ENCODE measurements at regions not wholly inside any gene's neighbourhood (a gene's known extent, or its start where the extent isn't known, plus 50 kb on each side); places are given as distances from the start of the nearest gene placed in this dataset.

- H3K4me3 ChIP-seq (ENCODE audit: low read depth, low read length) = no peak overlapping the region
- no peak for TF ChIP-seq CTCF (IDR thresholded peaks at IDR 0.05; ENCODE audit: insufficient read depth, low read length, missing control alignments)
- no peak for DNase-seq (ENCODE audit: low read depth, low spot score)
- POLR2A ChIA-PET = no interaction called here
- CTCF ChIA-PET = no interaction called here
These were observed 63.8 kb downstream of the XCL1 start for GRCh38 chr1:168640182-168640581.

- no peak for DNase-seq (ENCODE audit: low read depth, low spot score)
- CTCF ChIA-PET = no interaction called here
- H3K4me3 ChIP-seq (ENCODE audit: low read depth, low read length) = no peak overlapping the region
- no peak for TF ChIP-seq CTCF (IDR thresholded peaks at IDR 0.05; ENCODE audit: insufficient read depth, low read length, missing control alignments)
- POLR2A ChIA-PET = no interaction called here
These were observed 64.4 kb downstream of the XCL1 start for GRCh38 chr1:168640836-168641235.

GRCh38 chr1:168643152-168643551, 66.7 kb downstream of the XCL1 start:
- DNase-seq (ENCODE audit: low read depth, low spot score) = no peak
- POLR2A ChIA-PET = no interaction called here
- CTCF ChIA-PET = no interaction called here
- no peak overlapping the region for H3K4me3 ChIP-seq (ENCODE audit: low read depth, low read length)
- no peak for TF ChIP-seq CTCF (IDR thresholded peaks at IDR 0.05; ENCODE audit: insufficient read depth, low read length, missing control alignments)
